HG02798 (cell line): ENCODE measurements at regions not wholly inside any gene's neighbourhood (a gene's known extent, or its start where the extent isn't known, plus 50 kb on each side); places are given as distances from the start of the nearest gene placed in this dataset.
"Not testable (repeated sequence)": the region's sequence is repeated elsewhere in the genome, so short reads cannot be mapped to it uniquely, and the experiment has no call there.

Experiments
- ATAC-seq: cut with Tn5 transposase; IDR thresholded peaks from one replicate; pipeline ENCODE4 v1.9.1; 2021; ENCODE audit warnings: mild to moderate bottlenecking; ENCODE audit not compliant: unreplicated experiment, poor library complexity

GRCh38 chr1:149157409-149157808 lies 54.1 kb upstream of the NBPF9 start:
- not testable (repeated sequence) for ATAC-seq

GRCh38 chr1:149158308-149158707 lies 55.0 kb upstream of the NBPF9 start:
- not testable (repeated sequence) for ATAC-seq

DNA sequence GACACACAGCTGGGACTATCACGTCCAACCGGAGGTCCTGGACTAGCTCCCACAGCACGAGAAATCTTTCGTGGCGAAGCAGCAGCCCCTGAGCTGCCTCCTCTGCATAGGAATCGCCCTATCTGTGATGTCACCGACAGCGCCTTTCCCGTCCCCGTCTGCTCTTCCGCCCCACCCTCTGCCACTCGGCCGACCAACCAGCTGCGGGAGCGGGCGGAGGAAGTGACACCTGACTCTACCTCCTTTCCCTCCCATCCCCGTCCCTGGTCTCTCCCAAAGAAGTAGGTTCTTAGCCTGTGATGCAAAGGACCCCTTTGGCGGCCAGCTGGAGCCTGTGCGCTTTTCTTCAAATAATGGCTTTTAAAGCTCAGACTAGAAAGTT lies 59.7 kb upstream of the NBPF9 start:
- ATAC-seq: peak; percentile 87

DNA sequence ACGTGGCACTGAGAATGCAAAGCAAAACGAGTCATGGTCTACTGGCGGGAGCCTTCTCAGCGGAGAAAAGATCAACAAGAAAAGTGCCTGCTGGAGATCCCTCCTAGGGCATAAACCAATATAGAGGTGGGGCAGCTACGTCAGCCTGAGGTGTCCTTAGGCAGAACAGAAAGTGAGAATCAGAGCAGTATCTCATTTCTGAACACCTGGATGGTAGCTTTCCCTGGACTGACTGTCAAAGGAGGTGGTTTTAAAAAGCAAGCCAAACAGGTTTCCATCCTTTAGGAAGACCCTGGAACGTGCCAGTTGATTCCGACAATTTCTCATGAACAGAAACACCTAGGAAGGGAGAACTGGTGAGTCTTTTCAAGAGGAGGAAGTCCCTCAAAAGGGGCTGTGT lies 71.4 kb upstream of the NBPF9 start:
- ATAC-seq: not testable (repeated sequence)

DNA sequence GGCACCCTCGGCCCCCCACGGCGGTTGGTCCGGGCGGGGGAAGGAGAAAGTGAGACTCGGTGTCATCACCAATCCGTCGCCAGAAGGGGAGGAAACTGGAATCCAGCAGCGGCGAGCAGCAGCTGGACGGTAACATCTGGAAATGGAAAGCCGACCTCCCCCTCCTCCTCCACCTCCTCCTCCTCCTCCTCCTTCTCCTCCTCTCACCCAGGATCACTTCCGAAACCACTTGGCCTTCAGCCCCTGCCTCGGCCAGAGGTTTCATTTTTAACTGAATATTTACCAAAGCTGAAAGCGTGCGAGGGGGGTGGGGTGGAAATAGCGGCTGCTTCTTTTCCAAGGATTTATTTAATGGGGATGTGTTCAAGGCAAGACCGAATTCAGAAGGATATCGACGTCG lies 72.5 kb upstream of the NBPF9 start:
- ATAC-seq: not testable (repeated sequence)

- not testable (repeated sequence) for ATAC-seq
Measured at GRCh38 chr1:149176453-149177316, 73.3 kb upstream of the NBPF9 start.

DNA sequence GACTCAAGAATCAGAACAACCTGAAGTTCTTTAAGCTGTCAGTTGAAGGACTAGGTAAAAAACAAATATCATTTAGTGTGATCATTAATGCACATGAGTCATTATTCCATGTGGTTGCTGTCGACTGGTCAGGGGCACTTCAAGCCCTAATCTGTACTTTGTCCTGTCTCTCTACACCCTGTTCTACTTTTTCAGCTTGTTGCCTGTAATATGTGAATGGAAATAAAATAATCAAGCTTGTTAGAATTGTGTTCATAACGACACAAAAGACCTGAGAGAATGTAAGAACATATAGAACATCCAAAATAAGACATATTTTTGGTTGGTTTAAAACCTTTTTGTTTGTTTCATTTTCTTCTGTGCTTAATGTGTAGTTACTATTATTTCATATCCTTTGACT lies 87.4 kb upstream of the NBPF9 start:
- not testable (repeated sequence) for ATAC-seq

DNA sequence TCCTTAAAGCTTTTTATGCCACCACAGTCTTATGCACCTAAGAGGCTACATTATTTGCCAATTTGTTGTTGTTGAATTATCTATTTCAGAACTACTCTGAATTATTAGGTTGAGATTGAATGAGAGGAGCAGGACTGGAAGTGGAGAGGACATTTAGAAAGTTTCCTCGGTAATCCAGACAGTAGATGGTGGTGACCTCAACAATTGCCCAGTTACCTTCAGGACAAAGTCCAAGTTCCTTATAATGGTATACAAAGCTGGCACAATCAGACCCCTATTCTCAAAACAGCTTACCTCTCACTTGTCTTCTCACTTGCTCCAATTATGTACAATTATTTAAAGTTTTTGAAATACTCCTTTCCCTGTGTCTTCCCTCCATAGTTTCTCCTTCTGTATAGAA lies 93.3 kb upstream of the NBPF9 start:
- ATAC-seq: not testable (repeated sequence)

- ATAC-seq: not testable (repeated sequence)
Measured at GRCh38 chr1:149200567-149200966, 97.2 kb upstream of the NBPF9 start.

DNA sequence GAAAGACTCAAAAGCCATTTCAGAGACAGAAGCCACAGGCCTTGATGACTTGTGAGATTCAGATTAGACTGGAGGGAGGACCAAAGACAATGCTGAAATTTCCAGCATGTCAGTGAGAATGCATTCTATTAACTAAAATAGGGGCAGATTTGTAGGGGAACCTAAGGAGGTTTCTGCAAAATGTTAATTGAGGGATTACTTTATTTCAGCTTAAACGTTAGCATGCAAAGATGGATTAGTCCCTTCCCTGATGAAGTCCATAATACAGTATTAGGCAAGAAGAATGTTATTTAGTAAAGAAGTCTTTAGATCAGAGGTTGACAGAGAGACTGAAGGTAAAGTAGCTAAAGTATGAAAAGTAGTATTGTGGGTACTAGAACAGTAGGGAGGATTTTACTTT lies 98.9 kb upstream of the NBPF9 start:
- ATAC-seq: not testable (repeated sequence)

GRCh38 chr1:149204396-149204795 lies 101.0 kb upstream of the NBPF9 start:
- not testable (repeated sequence) for ATAC-seq

DNA sequence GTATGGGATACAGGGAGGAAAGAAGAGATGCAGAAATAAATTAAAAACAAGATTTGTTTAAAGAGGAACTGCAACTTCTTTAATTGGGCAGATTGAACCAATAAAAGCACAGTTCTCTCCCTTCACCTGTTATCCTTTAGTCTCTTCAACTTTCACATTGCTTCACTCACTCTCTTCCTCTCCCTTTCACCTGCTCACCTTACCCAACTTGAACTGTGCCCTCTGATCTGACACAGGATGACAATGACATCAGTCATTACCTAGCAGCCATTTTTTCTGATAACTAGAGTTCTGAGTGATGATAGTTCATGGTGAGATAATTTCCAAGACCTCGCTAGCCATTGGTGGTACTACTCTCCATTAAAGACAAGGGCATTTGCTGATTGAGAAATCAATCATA lies 105.5 kb upstream of the NBPF9 start:
- not testable (repeated sequence) for ATAC-seq

GRCh38 chr1:149211757-149212420 lies 108.5 kb upstream of the NBPF9 start:
- ATAC-seq: peak; percentile 75

GRCh38 chr1:149212946-149213345 lies 109.6 kb upstream of the NBPF9 start:
- not testable (repeated sequence) for ATAC-seq

DNA sequence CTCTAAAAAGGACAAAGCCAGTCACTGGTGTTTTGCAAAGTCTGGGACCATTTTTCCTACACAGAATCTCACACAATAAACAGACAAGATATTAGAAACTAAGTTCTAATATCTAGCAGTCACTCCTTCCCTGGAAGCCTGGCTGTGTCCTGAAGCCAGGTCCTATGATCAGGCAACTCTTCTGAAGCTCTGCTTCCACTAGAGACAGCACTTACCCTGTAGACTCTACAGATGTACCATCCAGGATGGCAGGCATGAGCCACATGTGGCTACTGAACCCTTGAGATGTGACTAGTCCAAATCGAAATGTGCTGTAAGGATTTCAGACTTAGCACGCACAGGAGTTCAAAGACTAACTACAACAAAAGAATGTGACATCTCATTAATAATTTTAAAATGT lies 110.3 kb upstream of the NBPF9 start:
- ATAC-seq: not testable (repeated sequence)

- not testable (repeated sequence) for ATAC-seq
Measured at GRCh38 chr1:149218080-149218988, 115.0 kb upstream of the NBPF9 start.

- ATAC-seq: not testable (repeated sequence)
Measured at GRCh38 chr1:149219539-149219938, 116.2 kb upstream of the NBPF9 start.

DNA sequence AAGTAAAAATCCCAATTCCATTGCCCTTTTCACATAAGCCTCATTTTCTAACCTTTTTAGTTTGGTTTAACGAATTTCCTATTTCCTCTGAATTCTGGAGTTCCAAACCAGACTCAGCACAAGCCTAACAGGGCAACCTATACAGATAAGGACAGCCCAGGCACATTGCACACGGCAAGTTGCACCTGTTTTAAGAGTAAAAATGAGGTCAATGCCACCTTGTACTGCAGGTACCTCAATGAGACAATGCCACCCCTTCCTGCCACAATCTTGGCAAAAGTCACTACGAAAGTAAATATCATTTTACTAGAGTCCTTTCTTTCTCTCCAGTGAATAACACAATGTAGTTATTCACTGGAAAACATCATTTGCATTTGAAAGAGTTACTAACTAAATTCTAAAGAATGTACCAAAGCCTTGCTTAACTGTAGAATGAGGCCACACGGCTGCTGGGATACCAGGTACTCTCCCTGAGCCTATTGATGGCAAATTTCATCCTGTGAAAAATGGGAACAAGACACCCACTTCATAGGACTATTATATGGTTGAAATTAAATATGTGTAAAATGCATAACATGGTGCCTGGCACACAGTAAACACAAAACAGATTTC lies 117.2 kb upstream of the NBPF9 start:
- not testable (repeated sequence) for ATAC-seq

GRCh38 chr1:149227933-149228665 lies 124.7 kb upstream of the NBPF9 start:
- not testable (repeated sequence) for ATAC-seq
